HS-5 (cell line): ENCODE measurements at regions not wholly inside any gene's neighbourhood (a gene's known extent, or its start where the extent isn't known, plus 50 kb on each side); places are given as distances from the start of the nearest gene placed in this dataset.

Experiments used
- DNase-seq: peaks from one replicate; pipeline ENCODE4 v3.0.0-alpha.2; 2012; ENCODE audit warnings: low read depth

DNA sequence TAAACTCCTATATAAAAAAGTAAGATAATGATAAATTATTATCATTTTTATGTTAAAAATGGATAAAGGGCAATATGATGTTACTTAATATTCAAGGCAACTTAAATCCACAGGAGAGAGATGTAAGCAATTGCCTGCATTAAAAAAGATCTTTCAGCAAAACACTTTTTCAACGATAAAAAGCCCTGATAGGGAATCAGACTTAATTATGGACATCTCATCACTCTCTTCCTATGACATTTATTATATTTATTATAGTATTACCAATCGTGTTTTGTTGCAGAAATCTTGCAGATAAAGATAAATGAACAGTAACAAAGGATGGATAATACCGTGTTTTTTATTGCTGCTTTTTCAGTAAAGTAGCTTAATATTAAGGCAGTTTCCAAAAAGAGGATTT lies 178.5 kb downstream of the SH2D1A start:
- DNase-seq = no peak

DNA sequence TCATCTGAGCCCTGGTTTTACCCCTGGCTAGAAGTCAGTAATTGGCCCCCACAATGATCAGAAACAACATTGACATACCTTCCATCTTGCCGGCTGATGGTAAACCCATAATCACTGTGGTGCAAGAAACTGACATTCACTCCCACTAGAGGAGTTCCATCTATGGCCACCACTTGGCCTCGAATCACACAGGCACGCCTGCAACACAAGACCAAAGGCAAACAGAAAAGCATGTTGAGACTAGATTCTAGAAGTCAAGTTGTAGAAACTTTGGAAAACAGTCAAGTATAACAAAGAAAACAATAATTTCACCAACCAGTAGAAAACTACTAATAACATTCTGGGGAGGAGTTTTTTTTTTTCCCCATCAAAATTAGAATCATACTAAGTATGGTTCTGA lies 183.4 kb downstream of the SH2D1A start:
- DNase-seq = no peak

DNA sequence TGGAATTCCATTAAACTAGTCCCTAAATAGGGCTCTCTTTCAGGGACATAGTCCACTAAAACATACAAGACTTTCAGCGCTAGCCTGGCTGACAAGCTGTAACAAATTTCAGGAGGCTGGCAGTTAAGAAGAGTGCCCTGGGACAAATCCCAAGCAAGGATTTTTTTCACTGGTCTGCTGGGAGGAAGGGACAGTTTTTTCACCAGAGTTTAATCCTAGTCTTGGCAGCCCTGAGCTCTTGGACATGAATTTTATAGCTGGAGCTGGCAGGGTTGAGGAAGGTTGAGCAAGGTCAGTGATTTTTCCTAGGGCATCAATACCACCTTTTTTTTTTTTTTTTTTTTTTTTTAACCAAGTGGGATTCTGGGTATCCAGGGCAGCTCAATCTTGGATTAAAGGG lies 184.4 kb downstream of the SH2D1A start:
- DNase-seq = no peak

DNA sequence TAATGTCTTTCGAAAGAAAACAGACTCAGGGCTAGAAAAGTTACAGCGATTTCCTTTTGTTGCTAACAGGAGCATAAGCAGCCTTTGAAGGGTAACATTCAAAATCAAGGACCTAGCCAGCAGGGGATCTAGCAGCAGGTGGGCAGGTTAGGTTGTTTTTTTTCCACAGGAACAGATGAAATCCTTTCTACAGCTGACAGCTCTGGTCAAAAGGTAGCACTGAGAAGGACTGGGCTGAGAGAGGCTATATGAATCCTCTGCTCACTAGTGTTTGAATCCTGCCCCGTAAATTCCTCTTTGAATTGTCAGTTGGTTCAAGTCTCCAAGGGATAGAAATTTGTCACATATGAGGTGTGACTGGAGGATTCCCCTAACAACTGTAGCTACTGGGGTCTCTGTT lies 188.2 kb downstream of the SH2D1A start:
- no peak for DNase-seq

DNA sequence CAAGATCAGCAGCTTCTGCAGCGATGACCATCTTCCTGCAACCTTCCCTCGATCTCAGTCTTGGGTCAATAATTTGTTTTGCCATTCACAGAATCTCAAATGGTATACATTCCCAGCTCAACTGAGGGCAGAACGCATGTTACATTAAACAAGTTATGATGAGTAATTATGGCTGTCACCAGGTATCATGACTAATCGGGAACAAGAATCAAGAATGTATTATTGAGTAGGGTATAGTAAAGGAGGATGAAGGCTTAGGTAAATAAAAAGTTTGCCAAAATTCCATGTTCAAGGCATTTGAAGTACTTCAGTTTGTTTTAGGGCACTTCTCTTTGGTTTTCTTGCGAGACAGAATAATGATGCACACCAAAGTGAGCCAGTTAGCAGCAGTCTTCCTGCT lies 194.1 kb downstream of the SH2D1A start:
- no peak for DNase-seq

DNA sequence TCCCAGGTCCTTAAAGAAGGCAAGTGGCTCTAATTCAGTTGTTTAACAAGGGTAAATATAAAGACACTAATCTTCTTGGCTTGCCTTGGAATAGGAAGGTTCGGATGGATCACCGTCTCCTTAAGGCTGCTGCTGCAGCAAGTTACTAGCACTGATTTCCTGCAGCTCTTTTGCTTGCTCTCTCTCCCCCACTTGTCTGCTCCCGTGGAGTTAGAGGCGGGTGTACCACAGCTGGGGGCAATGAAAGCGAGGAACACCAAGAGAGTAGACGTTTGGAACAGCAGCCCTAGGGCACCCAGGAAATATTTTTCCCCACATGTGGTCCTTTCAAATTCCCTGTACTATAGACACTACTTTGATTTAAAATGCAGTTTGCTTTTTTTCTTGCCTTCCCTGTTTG lies 202.2 kb downstream of the SH2D1A start:
- DNase-seq = no peak

DNA sequence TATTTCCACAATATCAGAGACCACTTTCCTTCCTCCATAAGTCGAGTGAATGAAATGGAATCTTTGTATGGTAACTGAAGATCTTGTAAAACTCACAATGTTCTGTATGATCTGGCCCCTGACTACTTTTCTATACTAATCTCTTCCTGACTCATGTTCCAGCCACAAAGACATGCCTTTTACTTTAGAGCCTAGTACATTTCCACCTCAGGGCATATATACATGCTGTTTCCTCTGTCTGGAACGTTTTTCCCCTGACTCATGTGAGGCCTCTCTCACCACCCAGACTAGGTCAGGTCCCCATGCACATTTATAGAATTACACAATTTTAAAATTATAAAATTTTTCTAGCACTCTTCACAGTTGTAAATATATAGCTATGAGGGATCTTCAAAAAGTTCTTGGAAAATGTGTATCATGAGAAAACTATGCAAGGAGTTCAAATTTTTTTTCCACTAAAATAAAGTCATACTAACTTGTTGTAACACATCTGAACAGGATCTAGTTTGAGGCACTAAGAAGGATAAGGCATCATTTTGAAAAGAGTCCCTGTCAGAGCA lies 208.8 kb downstream of the SH2D1A start:
- DNase-seq = peak; percentile 79

DNA sequence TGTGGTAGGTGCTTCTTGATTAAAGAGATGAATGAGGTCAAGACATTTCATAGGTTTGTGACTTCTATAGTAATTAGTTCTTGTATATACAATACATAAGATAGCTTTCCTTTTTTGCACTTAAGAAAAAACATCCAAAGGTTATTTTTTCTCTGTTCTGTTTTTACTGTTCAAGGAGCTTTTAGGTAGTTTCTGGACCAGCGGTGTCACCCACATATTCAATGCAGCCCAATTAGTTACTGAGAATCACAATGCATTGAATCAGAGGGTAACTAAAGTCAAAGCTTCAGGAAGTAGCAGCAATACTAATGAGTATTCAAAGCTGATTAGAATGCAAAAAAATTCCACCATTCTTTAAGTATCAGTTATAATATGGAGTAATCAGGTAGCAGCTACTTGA lies 211.6 kb downstream of the SH2D1A start:
- no peak for DNase-seq

DNA sequence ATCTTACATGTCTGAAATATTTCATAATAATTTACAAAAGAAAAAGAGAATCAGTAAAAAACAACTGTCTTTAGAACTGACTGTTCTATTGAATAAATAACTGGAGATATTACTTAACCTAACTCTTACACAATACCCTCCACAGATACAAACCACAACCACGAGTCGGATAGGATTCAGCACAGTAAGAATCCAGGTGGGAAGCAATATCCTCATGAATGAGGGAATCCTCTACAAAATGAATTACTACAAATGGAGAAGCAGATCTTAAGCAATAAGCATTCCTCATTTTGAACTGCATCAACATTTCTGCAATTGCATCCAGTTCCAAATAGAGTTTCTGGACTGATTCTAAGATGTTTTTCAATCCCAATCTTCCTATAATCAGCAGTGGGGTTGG lies 227.1 kb downstream of the SH2D1A start:
- peak; percentile 15 for DNase-seq

DNA sequence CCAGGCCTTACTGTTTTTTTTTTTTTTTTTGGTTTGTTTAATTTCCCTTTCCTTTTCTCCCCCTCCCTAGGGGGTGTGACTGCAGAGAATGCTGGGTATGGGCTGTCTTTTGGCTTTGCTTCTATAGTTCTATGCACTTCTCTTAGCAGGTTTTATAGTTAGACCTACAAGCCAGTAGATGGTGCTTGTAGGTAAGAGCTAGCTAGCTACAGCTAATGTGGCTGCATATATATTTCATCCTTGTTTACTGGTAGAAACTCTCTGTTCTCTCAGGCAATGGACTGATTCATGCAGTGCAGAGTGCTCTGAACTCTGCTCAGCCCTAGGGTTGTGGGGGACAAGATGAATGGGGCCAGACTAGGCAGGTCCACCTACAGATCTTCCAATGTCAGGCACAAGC lies 246.4 kb downstream of the SH2D1A start:
- DNase-seq = no peak

DNA sequence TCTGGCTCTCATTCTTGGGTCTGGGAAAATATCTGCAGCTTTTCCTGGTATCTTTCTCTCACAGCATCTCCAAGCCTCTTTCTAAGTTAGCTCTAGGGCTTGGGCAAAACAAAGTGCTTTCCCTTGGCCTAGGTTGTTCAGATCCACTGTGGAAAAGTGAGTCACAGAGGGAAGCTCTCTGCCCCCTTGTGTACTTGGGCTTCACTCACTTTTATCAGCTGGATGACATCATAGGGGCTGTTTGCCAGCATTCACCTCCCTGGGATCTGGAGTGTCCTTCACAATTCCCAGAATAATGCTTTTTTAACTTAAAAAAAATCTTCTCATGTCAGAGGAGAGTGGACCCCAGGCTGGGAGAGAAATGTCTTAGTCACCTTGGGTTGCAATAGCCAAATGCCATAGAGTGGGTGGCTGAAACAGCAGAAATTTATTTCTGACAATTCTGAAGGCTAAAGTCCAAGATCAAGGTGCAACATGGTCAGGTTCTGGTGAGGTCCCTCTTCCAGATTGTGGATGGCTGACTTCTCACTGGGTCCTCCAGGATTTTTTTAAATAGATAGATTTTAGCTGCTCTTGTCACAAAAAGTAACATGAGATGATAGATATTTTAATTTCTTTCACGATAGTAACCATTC lies 247.8 kb downstream of the SH2D1A start:
- no peak for DNase-seq

DNA sequence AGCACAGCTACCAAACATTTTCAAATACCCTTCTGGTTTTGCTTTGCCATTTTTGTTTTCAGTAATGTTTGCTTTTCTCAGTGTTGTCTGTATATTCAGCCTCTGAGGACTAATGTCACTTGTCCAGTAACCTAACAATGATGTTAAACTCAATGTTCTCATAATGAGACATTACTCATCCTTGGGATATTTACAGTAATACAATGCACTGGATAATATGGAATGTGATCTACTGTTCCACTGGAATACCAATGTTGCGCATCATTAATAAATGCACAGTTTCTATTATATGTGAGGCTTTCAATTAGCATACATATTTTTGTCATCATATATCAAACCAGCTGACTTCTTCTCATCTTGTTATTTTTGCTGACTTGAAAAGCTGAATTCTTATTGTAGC lies 259.1 kb downstream of the SH2D1A start:
- DNase-seq = no peak

DNA sequence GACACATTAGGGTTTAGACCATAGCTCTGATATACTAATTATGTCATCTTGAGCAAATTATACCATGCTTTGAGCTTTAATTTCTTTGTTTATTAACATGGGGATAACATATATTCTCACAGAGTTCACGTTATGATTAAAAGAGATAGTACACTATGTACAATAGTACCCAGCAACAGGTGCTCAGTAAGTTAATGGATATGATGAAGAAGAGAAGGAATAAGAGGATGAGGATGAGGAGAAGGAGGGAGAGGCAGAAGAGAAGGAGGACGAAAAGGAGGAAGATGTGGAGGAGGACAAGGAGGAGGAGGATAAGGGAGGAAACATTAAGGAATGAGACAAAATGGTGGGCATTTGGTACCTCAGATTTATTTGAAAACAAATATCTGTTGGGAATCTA lies 260.4 kb downstream of the SH2D1A start:
- DNase-seq = no peak

DNA sequence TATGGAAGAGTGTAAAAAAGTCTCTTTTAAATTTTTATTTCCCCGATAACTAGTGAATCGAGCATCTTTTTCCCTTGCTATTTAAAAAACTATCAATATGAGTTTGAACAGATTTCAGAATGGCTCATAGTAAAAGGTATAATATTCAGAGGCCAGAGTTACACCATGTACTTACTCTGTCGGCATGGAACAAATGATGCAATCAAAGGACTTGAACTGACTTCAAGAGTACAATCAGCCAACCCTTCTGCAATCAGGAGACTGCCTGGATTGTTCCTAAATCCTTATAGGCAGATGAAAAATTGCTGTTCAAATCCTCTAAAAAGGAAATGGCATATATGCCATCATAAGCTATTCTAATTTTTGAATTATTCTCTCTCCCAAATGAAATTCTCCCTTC lies 273.3 kb downstream of the SH2D1A start:
- DNase-seq = no peak

DNA sequence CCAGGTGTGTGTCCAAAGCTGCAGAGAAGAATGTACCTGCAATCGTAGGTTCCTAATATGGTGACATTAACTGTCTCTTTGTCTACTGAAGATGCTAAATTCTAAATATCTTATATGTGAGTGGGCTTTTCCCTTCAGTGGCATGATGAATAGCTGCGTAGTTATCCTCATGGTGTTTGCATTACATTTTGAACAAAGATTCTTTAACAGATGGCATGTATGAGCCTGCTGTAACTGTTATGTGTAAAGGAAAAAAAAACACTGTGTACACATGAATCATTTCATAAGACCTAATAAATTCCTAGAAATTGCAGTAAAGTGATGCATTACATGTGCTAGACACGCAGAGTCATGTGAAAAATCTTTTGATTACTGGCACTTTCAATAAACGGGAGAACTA lies 288.0 kb downstream of the SH2D1A start:
- DNase-seq = no peak

DNA sequence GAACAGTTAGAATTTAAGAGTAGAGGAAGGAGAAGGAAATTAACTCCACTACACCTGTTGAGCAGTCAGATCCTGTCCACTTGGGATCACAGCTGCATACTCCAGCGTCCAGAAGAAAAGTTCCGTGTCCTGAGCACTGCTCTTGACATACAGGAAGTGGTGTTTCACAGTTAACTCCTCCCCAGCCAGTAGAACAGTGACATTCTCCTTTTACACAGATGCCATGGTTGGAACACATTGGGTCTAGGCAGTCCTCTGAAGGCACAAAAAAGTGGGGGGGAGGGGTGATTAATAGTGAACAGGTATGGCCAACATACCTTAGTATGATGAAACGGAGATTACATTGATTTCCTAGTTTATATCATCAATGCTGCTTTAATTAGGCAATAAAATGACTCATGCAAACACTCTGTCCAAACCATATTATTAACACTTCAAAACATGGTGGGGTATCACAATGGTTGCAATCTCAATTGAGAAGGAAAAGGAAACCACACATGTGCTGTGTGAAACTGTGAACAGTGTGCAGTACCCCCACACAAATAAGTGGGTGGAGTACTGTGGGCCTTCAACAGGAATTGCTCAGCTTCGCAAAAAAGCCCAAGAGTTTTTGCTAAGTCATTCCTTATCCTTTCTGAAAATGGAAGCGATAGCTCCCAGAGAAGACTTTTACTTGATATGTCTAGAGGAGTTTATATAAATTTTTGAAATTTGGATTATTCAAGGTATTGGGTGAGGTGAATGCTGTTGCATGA lies 295.6 kb downstream of the SH2D1A start:
- DNase-seq = no peak

DNA sequence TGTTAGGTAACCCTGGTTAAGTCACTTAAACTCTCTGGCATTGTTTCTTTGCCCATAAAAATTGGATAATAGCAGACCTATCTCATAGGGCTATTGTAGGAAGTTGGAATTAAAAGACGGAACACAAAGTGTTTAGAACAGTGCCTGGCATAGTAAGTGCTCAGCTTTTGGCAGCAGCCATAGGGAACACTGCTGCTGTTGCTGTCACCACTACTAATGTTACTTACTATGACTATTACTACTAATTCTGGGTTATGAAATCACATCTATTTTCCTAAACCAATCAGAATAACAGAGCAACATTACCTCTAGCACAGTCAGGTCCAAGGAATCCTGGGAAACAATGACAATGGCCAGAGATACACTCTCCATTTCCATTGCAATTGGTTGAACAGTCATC lies 300.0 kb downstream of the SH2D1A start:
- DNase-seq = no peak

DNA sequence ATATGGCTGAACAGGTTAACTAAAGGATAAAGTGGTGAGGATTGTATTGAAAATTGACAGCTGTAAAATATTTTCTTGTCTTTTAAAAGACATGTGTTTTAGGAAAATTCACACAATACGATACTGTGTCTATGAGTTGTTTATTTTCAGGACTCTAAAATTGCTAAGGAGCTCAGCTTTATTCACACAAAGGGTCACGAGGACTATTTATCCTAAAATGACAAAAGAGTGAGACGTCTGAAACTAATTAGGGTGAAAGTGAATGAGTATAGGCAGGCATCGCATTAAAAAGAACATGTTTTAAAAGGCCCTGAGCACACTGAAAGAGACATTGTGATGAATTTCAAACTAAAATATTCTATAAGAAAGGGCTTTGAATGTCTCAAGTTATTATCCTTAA lies 304.7 kb downstream of the SH2D1A start:
- no peak for DNase-seq

DNA sequence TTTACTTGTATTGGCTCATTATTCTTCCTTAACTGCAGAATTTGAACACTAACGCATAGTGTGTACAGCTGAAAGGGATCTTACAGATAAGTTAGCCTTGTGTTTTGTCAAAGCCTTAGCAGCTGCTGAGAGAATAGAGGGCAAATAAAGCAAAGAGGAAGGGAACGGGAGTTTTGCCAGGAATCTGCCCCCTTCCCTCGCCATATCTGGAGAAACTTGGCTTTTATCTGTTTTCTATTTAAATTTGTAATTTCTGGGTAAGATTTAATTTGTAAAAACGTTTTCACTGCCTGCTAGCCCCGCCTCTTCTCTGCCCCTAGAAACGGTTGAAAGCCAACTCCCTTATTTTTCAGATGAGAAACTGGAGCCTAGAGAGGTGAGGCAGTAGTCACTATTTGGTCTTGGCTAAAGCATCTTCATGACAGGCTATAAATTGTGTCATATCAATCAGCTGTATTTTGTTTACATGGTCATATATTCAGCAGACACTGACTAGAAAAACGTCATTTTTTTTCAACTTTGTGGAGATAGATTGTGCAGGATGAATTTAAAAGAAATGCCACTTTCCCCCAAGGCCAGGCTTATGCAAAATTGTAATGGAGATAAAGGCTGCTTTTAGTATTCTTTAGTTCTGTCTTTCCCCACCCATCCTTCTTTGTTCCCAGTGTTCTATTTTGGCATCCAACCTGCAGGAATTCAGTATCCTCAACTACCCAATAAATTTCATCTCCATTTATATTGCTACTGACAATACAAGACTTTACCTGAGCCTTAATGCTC lies 319.4 kb downstream of the SH2D1A start:
- DNase-seq = no peak

DNA sequence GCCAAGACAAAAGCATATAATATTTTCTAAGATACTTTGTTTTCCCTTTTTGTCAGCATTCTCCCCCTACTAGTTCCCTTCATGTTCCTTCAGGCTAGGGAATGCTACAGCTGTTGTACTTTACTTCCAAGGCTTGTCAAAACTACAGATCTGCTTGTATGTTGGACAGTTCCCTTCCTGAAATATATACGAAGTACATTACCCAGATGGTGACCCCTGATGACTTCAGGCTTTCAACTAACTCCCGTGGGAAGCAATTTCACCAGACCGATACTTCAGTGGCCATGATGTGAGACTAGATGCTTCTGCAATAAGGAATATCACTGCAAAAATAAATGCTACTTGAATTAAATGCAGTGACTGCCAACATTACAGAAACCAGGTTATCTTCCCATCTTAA lies 332.8 kb downstream of the SH2D1A start:
- no peak for DNase-seq

DNA sequence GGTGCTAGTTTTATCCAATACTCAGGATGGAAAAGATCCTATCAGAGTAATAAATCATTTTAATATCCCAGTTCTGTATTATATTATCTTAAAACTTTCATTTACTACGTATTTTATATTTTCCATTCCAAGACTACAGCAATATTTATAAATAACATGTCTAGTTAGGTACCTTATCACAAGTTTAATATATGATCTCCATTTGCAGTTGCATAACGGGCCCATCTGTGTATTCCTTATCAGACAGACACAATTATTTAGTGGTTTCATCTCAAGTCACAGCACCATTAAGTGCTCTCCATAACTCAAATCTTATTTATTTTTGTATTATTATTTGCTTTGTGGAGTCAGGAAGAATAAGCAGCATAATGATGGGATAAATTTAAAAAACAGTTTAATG lies 333.9 kb downstream of the SH2D1A start:
- no peak for DNase-seq

DNA sequence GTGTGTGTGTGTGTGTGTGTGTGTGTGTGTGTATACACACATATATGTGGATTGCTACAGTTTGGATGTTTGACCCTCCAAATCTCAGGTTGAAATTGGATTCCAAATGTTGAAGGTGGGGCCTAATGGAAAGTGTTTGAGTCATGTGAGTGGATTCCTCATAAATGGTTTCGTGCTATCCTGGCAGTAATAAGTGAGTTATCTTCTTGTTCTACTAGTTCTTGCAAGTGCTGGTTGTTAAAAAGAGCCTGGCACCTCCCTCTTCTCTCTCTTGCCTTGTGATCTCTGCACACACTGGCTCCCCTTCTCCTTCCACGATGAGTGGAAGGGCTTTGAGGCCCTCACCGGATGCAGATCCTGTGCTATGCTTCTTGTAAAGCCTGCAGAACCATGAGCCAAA lies 344.1 kb downstream of the SH2D1A start:
- DNase-seq = no peak

DNA sequence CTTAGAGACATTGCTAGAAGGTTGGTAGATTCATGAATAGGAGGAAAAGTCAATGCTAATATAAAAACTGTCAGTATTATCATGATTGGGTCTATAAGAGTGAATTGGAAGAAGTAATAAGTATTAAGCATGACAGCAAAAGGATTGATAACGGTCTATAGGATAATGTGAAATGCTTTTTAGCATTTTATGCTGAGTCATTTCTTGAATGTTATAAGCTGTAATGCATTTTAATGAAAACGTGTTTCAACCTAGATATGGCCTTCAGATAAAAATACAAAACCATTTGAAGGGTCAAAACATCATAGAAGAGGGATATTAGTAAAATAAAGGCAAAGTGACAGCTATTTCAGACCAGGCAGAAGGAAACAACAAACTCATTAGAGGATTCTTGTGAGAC lies 353.5 kb downstream of the SH2D1A start:
- no peak for DNase-seq
